ENCODE measurements at regions not wholly inside any gene's neighbourhood (a gene's known extent, or its start where the extent isn't known, plus 50 kb on each side); places are given as distances from the start of the nearest gene placed in this dataset.

GRCh38 chr10:108307925-108308312 is 1143.4 kb upstream of the SORCS1 start:
- DNase-seq (ENCODE audit: low spot score): no peak

GRCh38 chr10:108307250-108307924 is 1142.9 kb upstream of the SORCS1 start:
- no peak for DNase-seq (ENCODE audit: low spot score)
- no peaks in the 10 kb centered on the region for H3K4me1 ChIP-seq (ENCODE audit: control insufficient read depth in 1 of 2, low read depth in 2 of 2)
- no peak for TF ChIP-seq CTCF (IDR thresholded peaks at IDR 0.05)
- H3K27me3 ChIP-seq (replicated peaks; ENCODE audit: insufficient read depth): no peaks in the 10 kb centered on the region
- no peak for ATAC-seq (ENCODE audit: insufficient number of reproducible peaks, low FRiP score, low read depth)
- no peaks in the 10 kb centered on the region for H3K9me3 ChIP-seq
- H3K27ac ChIP-seq: no peak overlapping the region
- H3K36me3 ChIP-seq: no peaks in the 10 kb centered on the region
- H3K4me3 ChIP-seq: no peak overlapping the region

More at GRCh38 chr10:108307925-108308312, 1143.4 kb upstream of the SORCS1 start:
- Histone ChIP-seq H3K36me3 (no peaks in the 10 kb centered on the region), H3K4me3 (no peak overlapping the region), H3K27me3 (replicated peaks; ENCODE audit: insufficient read depth) (no peaks in the 10 kb centered on the region), H3K9me3 (no peaks in the 10 kb centered on the region), H3K27ac (no peak overlapping the region), H3K4me1 (ENCODE audit: control insufficient read depth in 1 of 2, low read depth in 2 of 2) (no peaks in the 10 kb centered on the region)
- no peak for ATAC-seq (ENCODE audit: insufficient number of reproducible peaks, low FRiP score, low read depth)
- no peak for TF ChIP-seq CTCF (IDR thresholded peaks at IDR 0.05)

GRCh38 chr10:108303149-108303548 is 1138.6 kb upstream of the SORCS1 start:
- no peak for ATAC-seq (ENCODE audit: insufficient number of reproducible peaks, low FRiP score, low read depth)
- Histone ChIP-seq H3K4me3 (no peak overlapping the region), H3K4me1 (ENCODE audit: control insufficient read depth in 1 of 2, low read depth in 2 of 2) (no peaks in the 10 kb centered on the region), H3K27ac (no peak overlapping the region), H3K9me3 (no peaks in the 10 kb centered on the region), H3K27me3 (replicated peaks; ENCODE audit: insufficient read depth) (no peaks in the 10 kb centered on the region), H3K36me3 (no peaks in the 10 kb centered on the region)
- TF ChIP-seq CTCF (IDR thresholded peaks at IDR 0.05): no peak
- DNase-seq (ENCODE audit: low spot score): no peak

GRCh38 chr10:108301002-108301401 is 1136.5 kb upstream of the SORCS1 start:
- ATAC-seq (ENCODE audit: insufficient number of reproducible peaks, low FRiP score, low read depth) (no peak), DNase-seq (ENCODE audit: low spot score) (no peak)
- Histone ChIP-seq H3K4me1 (ENCODE audit: control insufficient read depth in 1 of 2, low read depth in 2 of 2) (no peaks in the 10 kb centered on the region), H3K36me3 (no peaks in the 10 kb centered on the region), H3K27me3 (replicated peaks; ENCODE audit: insufficient read depth) (no peaks in the 10 kb centered on the region), H3K9me3 (no peaks in the 10 kb centered on the region), H3K27ac (no peak overlapping the region), H3K4me3 (no peak overlapping the region)
- no peak for TF ChIP-seq CTCF (IDR thresholded peaks at IDR 0.05)

- ATAC-seq (ENCODE audit: insufficient number of reproducible peaks, low FRiP score, low read depth): no peak
- no peaks in the 10 kb centered on the region for H3K36me3 ChIP-seq
- TF ChIP-seq CTCF (IDR thresholded peaks at IDR 0.05): no peak
Observed at GRCh38 chr10:108290823-108291222, 1126.3 kb upstream of the SORCS1 start.

More at GRCh38 chr10:108290823-108291222, 1126.3 kb upstream of the SORCS1 start:
- H3K4me1 ChIP-seq (ENCODE audit: control insufficient read depth in 1 of 2, low read depth in 2 of 2): no peaks in the 10 kb centered on the region
- H3K9me3 ChIP-seq: no peaks in the 10 kb centered on the region
- no peak for DNase-seq (ENCODE audit: low spot score)
- no peaks in the 10 kb centered on the region for H3K27me3 ChIP-seq (replicated peaks; ENCODE audit: insufficient read depth)
- H3K4me3 ChIP-seq: no peak overlapping the region
- no peak overlapping the region for H3K27ac ChIP-seq
